ENCODE measurements at regions not wholly inside any gene's neighbourhood (a gene's known extent, or its start where the extent isn't known, plus 50 kb on each side); places are given as distances from the start of the nearest gene placed in this dataset.

DNA sequence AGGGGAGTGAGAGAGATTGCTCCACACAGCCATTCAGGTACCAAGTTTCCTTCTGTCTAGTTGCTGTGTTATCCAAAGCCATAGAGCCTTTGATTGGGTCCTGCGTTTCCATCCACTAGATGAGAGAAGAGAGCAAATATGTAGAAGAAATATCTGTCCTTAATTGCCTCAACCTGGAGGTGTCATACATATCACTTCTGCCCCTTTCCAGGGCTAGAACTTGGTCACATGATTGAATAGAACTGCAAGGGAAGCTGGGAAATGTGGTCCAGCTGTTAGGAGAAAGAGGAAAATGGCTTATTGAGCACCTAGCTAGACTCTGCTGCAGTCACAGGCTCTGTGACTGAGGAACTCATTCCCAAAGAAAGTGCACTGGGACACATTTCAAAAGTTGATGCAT is 115.6 kb upstream of the JAG1 start:
- TF ChIP-seq, protein P1, sequence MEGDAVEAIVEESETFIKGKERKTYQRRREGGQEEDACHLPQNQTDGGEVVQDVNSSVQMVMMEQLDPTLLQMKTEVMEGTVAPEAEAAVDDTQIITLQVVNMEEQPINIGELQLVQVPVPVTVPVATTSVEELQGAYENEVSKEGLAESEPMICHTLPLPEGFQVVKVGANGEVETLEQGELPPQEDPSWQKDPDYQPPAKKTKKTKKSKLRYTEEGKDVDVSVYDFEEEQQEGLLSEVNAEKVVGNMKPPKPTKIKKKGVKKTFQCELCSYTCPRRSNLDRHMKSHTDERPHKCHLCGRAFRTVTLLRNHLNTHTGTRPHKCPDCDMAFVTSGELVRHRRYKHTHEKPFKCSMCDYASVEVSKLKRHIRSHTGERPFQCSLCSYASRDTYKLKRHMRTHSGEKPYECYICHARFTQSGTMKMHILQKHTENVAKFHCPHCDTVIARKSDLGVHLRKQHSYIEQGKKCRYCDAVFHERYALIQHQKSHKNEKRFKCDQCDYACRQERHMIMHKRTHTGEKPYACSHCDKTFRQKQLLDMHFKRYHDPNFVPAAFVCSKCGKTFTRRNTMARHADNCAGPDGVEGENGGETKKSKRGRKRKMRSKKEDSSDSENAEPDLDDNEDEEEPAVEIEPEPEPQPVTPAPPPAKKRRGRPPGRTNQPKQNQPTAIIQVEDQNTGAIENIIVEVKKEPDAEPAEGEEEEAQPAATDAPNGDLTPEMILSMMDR (conservative IDR thresholded peaks at IDR 0.05; ENCODE audit: low read depth, low read length) = no peak
- no peak for DNase-seq (ENCODE audit: low read depth)
- no peak overlapping the region for H3K4me3 ChIP-seq (ENCODE audit: low read depth, low read length)

DNA sequence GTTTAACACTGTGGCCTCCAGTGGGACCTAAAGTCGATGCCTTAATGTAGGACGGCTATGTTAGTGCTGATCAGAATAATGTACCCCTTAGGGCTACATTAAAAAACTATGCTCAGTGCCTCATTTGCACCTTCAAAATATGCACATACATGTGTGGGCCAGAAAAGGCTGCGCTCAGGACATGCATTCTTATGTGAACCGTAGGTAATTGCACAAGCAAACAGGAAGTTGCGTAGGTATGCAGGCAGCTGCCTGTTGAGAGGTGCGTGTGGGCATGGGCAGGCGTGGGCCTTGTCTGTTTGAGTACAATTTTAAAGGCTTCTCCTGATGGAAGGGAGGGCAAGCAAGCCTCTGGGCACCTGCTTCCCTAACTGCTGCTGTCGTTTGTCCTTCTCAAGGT is 116.2 kb upstream of the JAG1 start:
- H3K4me3 ChIP-seq (ENCODE audit: low read depth, low read length) = no peak overlapping the region
- no peak for DNase-seq (ENCODE audit: low read depth)
- TF ChIP-seq, protein P1 (conservative IDR thresholded peaks at IDR 0.05; ENCODE audit: low read depth, low read length) = no peak

DNA sequence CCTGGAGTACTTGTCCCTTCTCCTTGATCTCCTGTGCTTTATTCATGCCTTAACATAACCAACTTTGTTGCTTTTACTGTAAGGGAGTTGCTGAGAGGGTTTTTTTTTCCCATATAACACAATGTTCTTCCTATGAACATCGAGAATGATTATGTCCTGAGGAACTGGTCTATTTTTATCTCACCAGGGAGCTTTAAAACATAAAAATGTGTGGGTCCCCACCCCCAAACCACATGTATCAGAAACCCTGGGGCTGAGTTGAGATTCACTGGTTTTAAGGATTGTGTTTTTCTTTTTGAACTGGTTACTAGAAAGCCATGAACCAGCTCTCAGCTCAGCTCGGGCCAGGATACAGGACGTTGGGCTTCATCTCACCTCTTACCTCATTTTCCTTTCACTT is 118.5 kb upstream of the JAG1 start:
- no peak for DNase-seq (ENCODE audit: low read depth)
- H3K4me3 ChIP-seq (ENCODE audit: low read depth, low read length) = no peak overlapping the region
- TF ChIP-seq, protein P1 (conservative IDR thresholded peaks at IDR 0.05; ENCODE audit: low read depth, low read length) = no peak

DNA sequence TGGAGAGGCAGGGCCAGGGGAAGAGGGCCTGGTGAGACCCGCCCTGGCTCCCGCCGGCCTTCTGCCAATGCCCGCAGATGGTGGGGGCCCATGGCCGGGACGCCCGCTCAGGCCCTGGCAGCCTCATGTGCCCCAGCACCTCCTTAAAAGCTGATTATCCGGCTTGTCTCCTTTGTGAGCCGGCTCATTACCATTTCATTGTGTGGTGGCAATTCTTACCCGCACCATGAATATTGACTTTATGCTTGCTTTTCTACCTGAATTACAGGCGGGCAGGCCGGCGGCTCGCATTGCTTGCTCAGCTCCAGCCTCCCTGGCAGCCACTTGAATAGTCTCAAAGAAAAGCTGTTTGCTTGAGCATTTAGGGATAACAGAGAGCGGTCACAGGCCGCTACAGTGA is 120.0 kb upstream of the JAG1 start:
- TF ChIP-seq, protein P1 (conservative IDR thresholded peaks at IDR 0.05; ENCODE audit: low read depth, low read length) = no peak
- DNase-seq (ENCODE audit: low read depth) = no peak
- H3K4me3 ChIP-seq (ENCODE audit: low read depth, low read length) = no peak overlapping the region

DNA sequence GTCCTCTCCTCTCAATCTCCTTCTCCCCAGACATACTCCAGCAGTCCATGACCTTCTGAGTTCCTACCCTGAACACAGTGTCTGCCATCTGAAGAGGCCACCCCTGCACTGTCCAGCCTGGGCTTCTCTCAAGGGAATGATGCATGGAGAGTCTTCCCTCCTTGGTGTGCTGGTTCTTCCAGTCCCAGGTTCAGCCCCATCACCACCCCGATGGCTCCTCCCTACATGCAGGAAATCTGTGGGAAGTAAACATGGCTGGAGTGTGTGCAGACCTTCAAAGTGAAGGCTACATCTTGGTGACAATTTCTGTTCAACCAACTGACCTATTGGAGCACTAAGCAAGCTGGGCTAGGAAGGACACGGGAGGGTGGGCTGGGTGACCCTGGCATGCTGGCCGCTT is 121.0 kb upstream of the JAG1 start:
- TF ChIP-seq, protein P1 (conservative IDR thresholded peaks at IDR 0.05; ENCODE audit: low read depth, low read length) = no peak
- H3K4me3 ChIP-seq (ENCODE audit: low read depth, low read length) = no peak overlapping the region
- no peak for DNase-seq (ENCODE audit: low read depth)

DNA sequence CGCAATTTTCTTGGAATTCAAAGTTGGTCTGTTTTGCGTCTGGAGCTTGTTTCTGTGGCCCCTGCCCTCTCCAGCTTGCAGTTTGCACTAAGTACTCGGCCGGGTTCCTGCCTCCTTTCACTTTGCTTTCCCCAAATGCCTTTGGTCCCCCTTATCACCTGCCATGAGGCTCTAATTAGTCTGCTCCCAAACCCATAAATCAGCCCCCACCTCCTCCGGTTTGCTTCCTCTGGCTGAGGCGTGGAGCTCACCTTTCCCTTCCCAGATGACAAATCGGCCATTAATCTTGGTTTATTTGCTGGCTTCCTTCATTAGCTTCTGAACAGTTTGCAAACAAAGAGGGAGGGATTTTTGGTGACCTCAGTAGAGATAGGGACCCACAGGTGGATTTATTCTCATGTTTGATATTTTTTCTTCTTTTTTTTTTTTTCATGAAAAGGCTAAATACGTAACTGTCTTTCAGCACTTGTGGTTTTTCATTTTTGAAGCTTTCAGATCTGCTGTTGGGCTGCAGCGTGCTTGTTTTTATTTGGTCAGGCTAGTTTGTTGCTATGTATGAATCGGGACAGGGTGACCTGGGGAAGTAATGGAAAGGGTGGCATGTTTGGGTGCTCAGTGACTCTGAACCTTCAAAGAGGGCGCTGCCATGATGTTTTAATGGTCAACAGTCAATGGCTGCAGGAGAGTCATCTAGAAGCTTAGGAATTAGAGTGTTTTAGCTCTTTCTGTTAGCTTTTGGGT is 121.7 kb upstream of the JAG1 start:
- no peak for DNase-seq (ENCODE audit: low read depth)
- TF ChIP-seq, protein P1 (conservative IDR thresholded peaks at IDR 0.05; ENCODE audit: low read depth, low read length) = no peak
- no peak overlapping the region for H3K4me3 ChIP-seq (ENCODE audit: low read depth, low read length)

DNA sequence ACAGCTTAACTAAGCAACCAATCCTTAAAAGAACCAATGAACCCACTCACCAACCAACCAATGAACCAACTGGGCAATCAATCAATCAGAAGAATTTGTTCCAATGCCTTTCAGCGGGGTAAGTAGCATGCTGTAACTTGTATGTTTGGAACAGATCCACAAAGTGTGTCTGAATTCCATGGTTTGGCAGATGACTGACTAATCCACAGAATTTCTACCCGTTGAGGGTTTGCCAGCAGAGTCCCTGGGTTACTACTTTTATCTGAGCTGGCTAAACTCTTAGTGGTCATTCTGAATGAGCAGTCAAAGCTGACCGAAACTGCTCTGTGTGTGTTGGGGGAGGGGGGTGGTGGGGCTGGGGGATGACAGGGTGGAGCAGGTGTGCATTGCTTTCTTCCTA is 125.0 kb upstream of the JAG1 start:
- H3K4me3 ChIP-seq (ENCODE audit: low read depth, low read length) = no peak overlapping the region
- DNase-seq (ENCODE audit: low read depth) = no peak
- TF ChIP-seq, protein P1 (conservative IDR thresholded peaks at IDR 0.05; ENCODE audit: low read depth, low read length) = no peak
